ENCODE measurements at regions not wholly inside any gene's neighbourhood (a gene's known extent, or its start where the extent isn't known, plus 50 kb on each side); places are given as distances from the start of the nearest gene placed in this dataset.

DNA sequence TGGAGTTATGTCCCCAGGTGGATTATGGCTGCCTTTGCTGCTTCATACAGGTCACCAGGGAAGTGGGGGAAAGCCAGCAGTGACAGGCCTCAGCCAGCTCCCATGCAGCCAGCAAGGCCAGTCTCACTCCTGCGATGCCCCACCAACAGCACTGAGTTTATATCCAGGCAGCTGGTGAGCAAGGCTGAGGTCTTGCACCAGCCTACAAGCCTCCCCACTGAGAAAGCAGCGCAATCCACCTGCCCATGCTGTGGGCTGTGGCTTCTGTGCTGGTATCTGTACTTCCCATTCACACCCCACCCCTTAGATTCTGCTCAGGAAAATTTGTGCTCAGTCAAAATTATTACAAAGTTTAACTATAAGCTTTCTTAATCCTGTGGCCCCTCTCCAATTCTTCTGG, 153.5 kb downstream of the HHIP start:
- CTCF ChIA-PET: no interaction called here
- TF ChIP-seq ELF4 (CRISPR knock-in tag; IDR thresholded peaks at IDR 0.05; ENCODE audit: low read depth) (no peak), JUN (CRISPR knock-in tag; IDR thresholded peaks at IDR 0.05) (no peak), FOXP1 (CRISPR knock-in tag; IDR thresholded peaks at IDR 0.05; ENCODE audit: borderline replicate concordance) (no peak), OVOL2 (CRISPR knock-in tag; IDR thresholded peaks at IDR 0.05; ENCODE audit: borderline replicate concordance) (no peak), ZNF671 (CRISPR knock-in tag; IDR thresholded peaks at IDR 0.05) (no peak), SMAD4 (CRISPR knock-in tag; IDR thresholded peaks at IDR 0.05) (no peak), MYBL2 (CRISPR knock-in tag; IDR thresholded peaks at IDR 0.05) (no peak), HMGA2 (CRISPR knock-in tag; IDR thresholded peaks at IDR 0.05) (no peak), GRHL2 (CRISPR knock-in tag; IDR thresholded peaks at IDR 0.05; ENCODE audit: insufficient replicate concordance, severe bottlenecking) (no peak), GABPB1 (CRISPR knock-in tag; IDR thresholded peaks at IDR 0.05) (no peak), CREM (CRISPR knock-in tag; IDR thresholded peaks at IDR 0.05) (no peak), TCF7 (CRISPR knock-in tag; IDR thresholded peaks at IDR 0.05; ENCODE audit: low read depth) (no peak), MXD4 (CRISPR knock-in tag; IDR thresholded peaks at IDR 0.05; ENCODE audit: borderline replicate concordance) (no peak)
- TF ChIP-seq, protein P1, sequence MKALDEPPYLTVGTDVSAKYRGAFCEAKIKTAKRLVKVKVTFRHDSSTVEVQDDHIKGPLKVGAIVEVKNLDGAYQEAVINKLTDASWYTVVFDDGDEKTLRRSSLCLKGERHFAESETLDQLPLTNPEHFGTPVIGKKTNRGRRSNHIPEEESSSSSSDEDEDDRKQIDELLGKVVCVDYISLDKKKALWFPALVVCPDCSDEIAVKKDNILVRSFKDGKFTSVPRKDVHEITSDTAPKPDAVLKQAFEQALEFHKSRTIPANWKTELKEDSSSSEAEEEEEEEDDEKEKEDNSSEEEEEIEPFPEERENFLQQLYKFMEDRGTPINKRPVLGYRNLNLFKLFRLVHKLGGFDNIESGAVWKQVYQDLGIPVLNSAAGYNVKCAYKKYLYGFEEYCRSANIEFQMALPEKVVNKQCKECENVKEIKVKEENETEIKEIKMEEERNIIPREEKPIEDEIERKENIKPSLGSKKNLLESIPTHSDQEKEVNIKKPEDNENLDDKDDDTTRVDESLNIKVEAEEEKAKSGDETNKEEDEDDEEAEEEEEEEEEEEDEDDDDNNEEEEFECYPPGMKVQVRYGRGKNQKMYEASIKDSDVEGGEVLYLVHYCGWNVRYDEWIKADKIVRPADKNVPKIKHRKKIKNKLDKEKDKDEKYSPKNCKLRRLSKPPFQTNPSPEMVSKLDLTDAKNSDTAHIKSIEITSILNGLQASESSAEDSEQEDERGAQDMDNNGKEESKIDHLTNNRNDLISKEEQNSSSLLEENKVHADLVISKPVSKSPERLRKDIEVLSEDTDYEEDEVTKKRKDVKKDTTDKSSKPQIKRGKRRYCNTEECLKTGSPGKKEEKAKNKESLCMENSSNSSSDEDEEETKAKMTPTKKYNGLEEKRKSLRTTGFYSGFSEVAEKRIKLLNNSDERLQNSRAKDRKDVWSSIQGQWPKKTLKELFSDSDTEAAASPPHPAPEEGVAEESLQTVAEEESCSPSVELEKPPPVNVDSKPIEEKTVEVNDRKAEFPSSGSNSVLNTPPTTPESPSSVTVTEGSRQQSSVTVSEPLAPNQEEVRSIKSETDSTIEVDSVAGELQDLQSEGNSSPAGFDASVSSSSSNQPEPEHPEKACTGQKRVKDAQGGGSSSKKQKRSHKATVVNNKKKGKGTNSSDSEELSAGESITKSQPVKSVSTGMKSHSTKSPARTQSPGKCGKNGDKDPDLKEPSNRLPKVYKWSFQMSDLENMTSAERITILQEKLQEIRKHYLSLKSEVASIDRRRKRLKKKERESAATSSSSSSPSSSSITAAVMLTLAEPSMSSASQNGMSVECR (CRISPR knock-in tag; IDR thresholded peaks at IDR 0.05; ENCODE audit: borderline replicate concordance): no peak
- TF ChIP-seq, protein P2, sequence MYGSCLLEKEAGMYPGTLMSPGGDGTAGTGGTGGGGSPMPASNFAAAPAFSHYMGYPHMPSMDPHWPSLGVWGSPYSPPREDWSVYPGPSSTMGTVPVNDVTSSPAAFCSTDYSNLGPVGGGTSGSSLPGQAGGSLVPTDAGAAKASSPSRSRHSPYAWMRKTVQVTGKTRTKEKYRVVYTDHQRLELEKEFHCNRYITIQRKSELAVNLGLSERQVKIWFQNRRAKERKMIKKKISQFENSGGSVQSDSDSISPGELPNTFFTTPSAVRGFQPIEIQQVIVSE (CRISPR knock-in tag; IDR thresholded peaks at IDR 0.05; ENCODE audit: borderline replicate concordance): no peak
- TF ChIP-seq, protein P3, sequence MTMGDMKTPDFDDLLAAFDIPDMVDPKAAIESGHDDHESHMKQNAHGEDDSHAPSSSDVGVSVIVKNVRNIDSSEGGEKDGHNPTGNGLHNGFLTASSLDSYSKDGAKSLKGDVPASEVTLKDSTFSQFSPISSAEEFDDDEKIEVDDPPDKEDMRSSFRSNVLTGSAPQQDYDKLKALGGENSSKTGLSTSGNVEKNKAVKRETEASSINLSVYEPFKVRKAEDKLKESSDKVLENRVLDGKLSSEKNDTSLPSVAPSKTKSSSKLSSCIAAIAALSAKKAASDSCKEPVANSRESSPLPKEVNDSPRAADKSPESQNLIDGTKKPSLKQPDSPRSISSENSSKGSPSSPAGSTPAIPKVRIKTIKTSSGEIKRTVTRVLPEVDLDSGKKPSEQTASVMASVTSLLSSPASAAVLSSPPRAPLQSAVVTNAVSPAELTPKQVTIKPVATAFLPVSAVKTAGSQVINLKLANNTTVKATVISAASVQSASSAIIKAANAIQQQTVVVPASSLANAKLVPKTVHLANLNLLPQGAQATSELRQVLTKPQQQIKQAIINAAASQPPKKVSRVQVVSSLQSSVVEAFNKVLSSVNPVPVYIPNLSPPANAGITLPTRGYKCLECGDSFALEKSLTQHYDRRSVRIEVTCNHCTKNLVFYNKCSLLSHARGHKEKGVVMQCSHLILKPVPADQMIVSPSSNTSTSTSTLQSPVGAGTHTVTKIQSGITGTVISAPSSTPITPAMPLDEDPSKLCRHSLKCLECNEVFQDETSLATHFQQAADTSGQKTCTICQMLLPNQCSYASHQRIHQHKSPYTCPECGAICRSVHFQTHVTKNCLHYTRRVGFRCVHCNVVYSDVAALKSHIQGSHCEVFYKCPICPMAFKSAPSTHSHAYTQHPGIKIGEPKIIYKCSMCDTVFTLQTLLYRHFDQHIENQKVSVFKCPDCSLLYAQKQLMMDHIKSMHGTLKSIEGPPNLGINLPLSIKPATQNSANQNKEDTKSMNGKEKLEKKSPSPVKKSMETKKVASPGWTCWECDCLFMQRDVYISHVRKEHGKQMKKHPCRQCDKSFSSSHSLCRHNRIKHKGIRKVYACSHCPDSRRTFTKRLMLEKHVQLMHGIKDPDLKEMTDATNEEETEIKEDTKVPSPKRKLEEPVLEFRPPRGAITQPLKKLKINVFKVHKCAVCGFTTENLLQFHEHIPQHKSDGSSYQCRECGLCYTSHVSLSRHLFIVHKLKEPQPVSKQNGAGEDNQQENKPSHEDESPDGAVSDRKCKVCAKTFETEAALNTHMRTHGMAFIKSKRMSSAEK (CRISPR knock-in tag; IDR thresholded peaks at IDR 0.05; ENCODE audit: borderline replicate concordance): no peak
- TF ChIP-seq, protein P4, sequence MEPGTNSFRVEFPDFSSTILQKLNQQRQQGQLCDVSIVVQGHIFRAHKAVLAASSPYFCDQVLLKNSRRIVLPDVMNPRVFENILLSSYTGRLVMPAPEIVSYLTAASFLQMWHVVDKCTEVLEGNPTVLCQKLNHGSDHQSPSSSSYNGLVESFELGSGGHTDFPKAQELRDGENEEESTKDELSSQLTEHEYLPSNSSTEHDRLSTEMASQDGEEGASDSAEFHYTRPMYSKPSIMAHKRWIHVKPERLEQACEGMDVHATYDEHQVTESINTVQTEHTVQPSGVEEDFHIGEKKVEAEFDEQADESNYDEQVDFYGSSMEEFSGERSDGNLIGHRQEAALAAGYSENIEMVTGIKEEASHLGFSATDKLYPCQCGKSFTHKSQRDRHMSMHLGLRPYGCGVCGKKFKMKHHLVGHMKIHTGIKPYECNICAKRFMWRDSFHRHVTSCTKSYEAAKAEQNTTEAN (CRISPR knock-in tag; IDR thresholded peaks at IDR 0.05): no peak
- TF ChIP-seq, protein P5, sequence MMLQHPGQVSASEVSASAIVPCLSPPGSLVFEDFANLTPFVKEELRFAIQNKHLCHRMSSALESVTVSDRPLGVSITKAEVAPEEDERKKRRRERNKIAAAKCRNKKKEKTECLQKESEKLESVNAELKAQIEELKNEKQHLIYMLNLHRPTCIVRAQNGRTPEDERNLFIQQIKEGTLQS (CRISPR knock-in tag; conservative IDR thresholded peaks at IDR 0.05): no peak
- TF ChIP-seq, protein P6, sequence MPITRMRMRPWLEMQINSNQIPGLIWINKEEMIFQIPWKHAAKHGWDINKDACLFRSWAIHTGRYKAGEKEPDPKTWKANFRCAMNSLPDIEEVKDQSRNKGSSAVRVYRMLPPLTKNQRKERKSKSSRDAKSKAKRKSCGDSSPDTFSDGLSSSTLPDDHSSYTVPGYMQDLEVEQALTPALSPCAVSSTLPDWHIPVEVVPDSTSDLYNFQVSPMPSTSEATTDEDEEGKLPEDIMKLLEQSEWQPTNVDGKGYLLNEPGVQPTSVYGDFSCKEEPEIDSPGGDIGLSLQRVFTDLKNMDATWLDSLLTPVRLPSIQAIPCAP (CRISPR knock-in tag; IDR thresholded peaks at IDR 0.05): no peak
- TF ChIP-seq, protein P7, sequence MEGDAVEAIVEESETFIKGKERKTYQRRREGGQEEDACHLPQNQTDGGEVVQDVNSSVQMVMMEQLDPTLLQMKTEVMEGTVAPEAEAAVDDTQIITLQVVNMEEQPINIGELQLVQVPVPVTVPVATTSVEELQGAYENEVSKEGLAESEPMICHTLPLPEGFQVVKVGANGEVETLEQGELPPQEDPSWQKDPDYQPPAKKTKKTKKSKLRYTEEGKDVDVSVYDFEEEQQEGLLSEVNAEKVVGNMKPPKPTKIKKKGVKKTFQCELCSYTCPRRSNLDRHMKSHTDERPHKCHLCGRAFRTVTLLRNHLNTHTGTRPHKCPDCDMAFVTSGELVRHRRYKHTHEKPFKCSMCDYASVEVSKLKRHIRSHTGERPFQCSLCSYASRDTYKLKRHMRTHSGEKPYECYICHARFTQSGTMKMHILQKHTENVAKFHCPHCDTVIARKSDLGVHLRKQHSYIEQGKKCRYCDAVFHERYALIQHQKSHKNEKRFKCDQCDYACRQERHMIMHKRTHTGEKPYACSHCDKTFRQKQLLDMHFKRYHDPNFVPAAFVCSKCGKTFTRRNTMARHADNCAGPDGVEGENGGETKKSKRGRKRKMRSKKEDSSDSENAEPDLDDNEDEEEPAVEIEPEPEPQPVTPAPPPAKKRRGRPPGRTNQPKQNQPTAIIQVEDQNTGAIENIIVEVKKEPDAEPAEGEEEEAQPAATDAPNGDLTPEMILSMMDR (IDR thresholded peaks at IDR 0.05): no peak
- ATAC-seq (no peak), DNase-seq (ENCODE audit: low spot score) (no peak)
- Mint-ChIP-seq H3K9me3 (peaks cover 21% of the 10 kb centered on the region), H3K4me3 (no peak overlapping the region), H3K4me1 (peaks cover 18% of the 10 kb centered on the region), H3K36me3 (peaks cover 8% of the 10 kb centered on the region; the same call in 1 of the 2 replicates), H3K27me3 (ENCODE audit: low read depth) (no peaks in the 10 kb centered on the region), H3K27ac (no peak overlapping the region)
- POLR2A ChIA-PET: no interaction called here

All from WTC11 (cell line).